HG03159 (cell line): ENCODE measurements at regions not wholly inside any gene's neighbourhood (a gene's known extent, or its start where the extent isn't known, plus 50 kb on each side); places are given as distances from the start of the nearest gene placed in this dataset.
A peak's percentile ranks its signal among the peaks of the same experiment; 100 is the strongest.

ENCODE experiments used
- ATAC-seq: cut with Tn5 transposase; IDR thresholded peaks from one replicate; pipeline ENCODE4 v1.9.1; 2021; ENCODE audit warnings: mild to moderate bottlenecking, moderate library complexity; ENCODE audit not compliant: unreplicated experiment

- ATAC-seq: no peak
These were observed 167.7 kb upstream of the RASA1 start for GRCh38 chr5:87099968-87100367.

- no peak for ATAC-seq
These were observed 166.4 kb upstream of the RASA1 start for GRCh38 chr5:87101321-87101720.

- ATAC-seq: no peak
These were observed 164.8 kb upstream of the RASA1 start for GRCh38 chr5:87102841-87103240.

- ATAC-seq: peak; percentile 89
These were observed 163.9 kb upstream of the RASA1 start for GRCh38 chr5:87103616-87104287.

- ATAC-seq: no peak
These were observed 162.1 kb upstream of the RASA1 start for GRCh38 chr5:87105577-87105976.

GRCh38 chr5:87109746-87110145 is 157.9 kb upstream of the RASA1 start:
- no peak for ATAC-seq

- no peak for ATAC-seq
These were observed 157.0 kb upstream of the RASA1 start for GRCh38 chr5:87110721-87111120.

- no peak for ATAC-seq
These were observed 153.8 kb upstream of the RASA1 start for GRCh38 chr5:87113861-87114260.

GRCh38 chr5:87114631-87115030 is 153.1 kb upstream of the RASA1 start:
- ATAC-seq: no peak

GRCh38 chr5:87115839-87116364 is 151.8 kb upstream of the RASA1 start:
- ATAC-seq: no peak

- ATAC-seq: peak; percentile 85
These were observed 150.7 kb upstream of the RASA1 start for GRCh38 chr5:87116825-87117512.

- no peak for ATAC-seq
These were observed 148.1 kb upstream of the RASA1 start for GRCh38 chr5:87119588-87119987.

GRCh38 chr5:87120518-87121303 is 147.0 kb upstream of the RASA1 start:
- no peak for ATAC-seq

GRCh38 chr5:87121304-87122150 is 146.2 kb upstream of the RASA1 start:
- ATAC-seq: peak; percentile 80

- no peak for ATAC-seq
These were observed 145.3 kb upstream of the RASA1 start for GRCh38 chr5:87122151-87122977.

GRCh38 chr5:87125766-87126165 is 141.9 kb upstream of the RASA1 start:
- no peak for ATAC-seq

- no peak for ATAC-seq
These were observed 140.8 kb upstream of the RASA1 start for GRCh38 chr5:87126869-87127268.

- no peak for ATAC-seq
These were observed 140.3 kb upstream of the RASA1 start for GRCh38 chr5:87127426-87127825.

GRCh38 chr5:87127956-87128687 is 139.6 kb upstream of the RASA1 start:
- no peak for ATAC-seq
